Tibial artery (tissue), 4 donors: ENCODE measurements at regions not wholly inside any gene's neighbourhood (a gene's known extent, or its start where the extent isn't known, plus 50 kb on each side); places are given as distances from the start of the nearest gene placed in this dataset.

Experiments used
- DNase-seq, 2 donors: peaks; one replicate each; pipeline ENCODE4 v3.0.0-alpha.2; 2019
- H3K27ac ChIP-seq, 2 donors: fragments of 200-600 bp; sonication (generic) in 1 of 2; 1 replicate in 1 of 2; 2 replicates in 1 of 2; pipeline ENCODE4 v1.5.1; 2018 to 2019; ENCODE audit warnings: mild to moderate bottlenecking in 1 of 2
- H3K27me3 ChIP-seq, 2 donors: fragments of 200-600 bp; sonication (generic) in 1 of 2; one replicate each; pipeline versions ENCODE4 v1.5.1 to v1.6.0; 2016 to 2019
- H3K36me3 ChIP-seq, 3 donors: fragments of 200-600 bp; sonication (generic) in 2 of 3; one replicate each; pipeline ENCODE4 v1.5.1; 2016 to 2019; ENCODE audit warnings: mild to moderate bottlenecking in 2 of 3
- H3K4me1 ChIP-seq, 4 donors: fragments of 200-600 bp; sonication (generic) in 2 of 4; 1 replicate in 3 of 4; 2 replicates in 1 of 4; pipeline ENCODE4 v1.5.1; 2016 to 2019
- H3K4me3 ChIP-seq, 2 donors: fragments of 200-600 bp; sonication (generic) in 1 of 2; 1 replicate in 1 of 2; 2 replicates in 1 of 2; pipeline ENCODE4 v1.5.1; 2018 to 2019; ENCODE audit warnings: mild to moderate bottlenecking in 2 of 2
- H3K9me3 ChIP-seq, 3 donors: fragments of 200-600 bp; sonication (generic) in 1 of 3; one replicate each; pipeline ENCODE4 v1.5.1; 2016 to 2019
- intact Hi-C: fragments of 100-400 bp; cut with DNase I; formaldehyde crosslinking; loops from one replicate; pipeline ENCODE4 v1.15.0; 2023; ENCODE audit warnings: low total_unique reads
- TF ChIP-seq, protein P1 (sequence below), 2 experiments: fragments of 200-600 bp in 1 of 2; fragments of 450-650 bp in 1 of 2; IDR thresholded peaks; one replicate each; pipeline ENCODE4 v1.5.1; 2017 to 2019; ENCODE audit warnings: antibody characterized with exemption in 2 of 2, mild to moderate bottlenecking in 1 of 2, moderate library complexity in 1 of 2

GRCh38 chr12:47601071-47601470, 104.8 kb downstream of the RPAP3 start:
- Histone ChIP-seq H3K36me3 (no peaks in the 10 kb centered on the region), H3K27ac (no peak overlapping the region), H3K4me3 (no peak overlapping the region), H3K27me3 (no peaks in the 10 kb centered on the region), H3K9me3 (no peaks in the 10 kb centered on the region), H3K4me1 (no peaks in the 10 kb centered on the region)
- TF ChIP-seq, protein P1, sequence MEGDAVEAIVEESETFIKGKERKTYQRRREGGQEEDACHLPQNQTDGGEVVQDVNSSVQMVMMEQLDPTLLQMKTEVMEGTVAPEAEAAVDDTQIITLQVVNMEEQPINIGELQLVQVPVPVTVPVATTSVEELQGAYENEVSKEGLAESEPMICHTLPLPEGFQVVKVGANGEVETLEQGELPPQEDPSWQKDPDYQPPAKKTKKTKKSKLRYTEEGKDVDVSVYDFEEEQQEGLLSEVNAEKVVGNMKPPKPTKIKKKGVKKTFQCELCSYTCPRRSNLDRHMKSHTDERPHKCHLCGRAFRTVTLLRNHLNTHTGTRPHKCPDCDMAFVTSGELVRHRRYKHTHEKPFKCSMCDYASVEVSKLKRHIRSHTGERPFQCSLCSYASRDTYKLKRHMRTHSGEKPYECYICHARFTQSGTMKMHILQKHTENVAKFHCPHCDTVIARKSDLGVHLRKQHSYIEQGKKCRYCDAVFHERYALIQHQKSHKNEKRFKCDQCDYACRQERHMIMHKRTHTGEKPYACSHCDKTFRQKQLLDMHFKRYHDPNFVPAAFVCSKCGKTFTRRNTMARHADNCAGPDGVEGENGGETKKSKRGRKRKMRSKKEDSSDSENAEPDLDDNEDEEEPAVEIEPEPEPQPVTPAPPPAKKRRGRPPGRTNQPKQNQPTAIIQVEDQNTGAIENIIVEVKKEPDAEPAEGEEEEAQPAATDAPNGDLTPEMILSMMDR (IDR thresholded peaks at IDR 0.05), result no peak
- no peak for DNase-seq
- intact Hi-C loops, result no loop called here

DNA sequence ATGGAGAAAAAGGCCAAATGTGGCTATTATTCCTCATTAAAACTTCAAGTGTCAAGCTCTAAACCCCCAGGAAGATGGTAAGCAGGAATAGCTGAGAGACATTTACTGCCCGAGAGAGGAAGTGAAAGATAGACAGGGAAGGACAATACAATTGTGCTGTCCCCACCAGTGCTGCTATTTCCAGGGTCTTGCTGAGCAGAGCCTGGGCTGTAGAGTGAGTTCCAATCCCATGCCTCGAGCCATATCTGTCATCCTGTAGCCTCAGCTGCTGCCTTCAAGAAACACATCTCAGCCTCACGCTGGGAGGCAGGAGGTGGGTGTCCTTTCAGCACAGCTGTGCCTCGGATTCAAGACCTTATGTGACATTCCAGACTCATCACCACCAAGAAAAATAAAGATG, 114.0 kb downstream of the RPAP3 start:
- Histone ChIP-seq H3K27ac (no peak overlapping the region), H3K4me1 (peaks cover 0 to 3% (median 0%) of the 10 kb centered on the region in 4 donors), H3K36me3 (no peaks in the 10 kb centered on the region), H3K27me3 (no peaks in the 10 kb centered on the region), H3K9me3 (no peaks in the 10 kb centered on the region), H3K4me3 (no peak overlapping the region)
- intact Hi-C loops, result no loop called here
- no peak for DNase-seq
- TF ChIP-seq, protein P1 (IDR thresholded peaks at IDR 0.05), result no peak

DNA sequence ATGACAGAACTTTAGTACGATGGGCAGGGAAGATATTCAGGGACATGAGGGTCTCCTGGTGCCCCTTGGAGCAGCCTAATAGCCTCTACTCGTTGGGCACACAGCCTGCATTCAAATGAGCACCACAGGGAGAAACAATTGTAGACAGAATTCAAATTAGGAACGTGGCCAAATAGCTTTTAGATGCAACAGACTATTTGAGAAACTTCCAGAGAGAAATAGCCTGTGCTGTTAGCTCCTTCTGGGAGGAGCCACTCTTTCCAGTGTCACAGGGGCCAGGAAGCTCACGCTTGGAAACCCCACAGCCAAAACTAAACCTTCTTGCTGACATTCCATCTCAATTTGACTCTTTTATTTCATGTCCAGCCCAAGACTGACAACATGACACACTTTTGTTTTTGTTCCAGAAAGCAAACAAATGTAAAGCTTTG, 114.5 kb downstream of the RPAP3 start:
- TF ChIP-seq, protein P1 (IDR thresholded peaks at IDR 0.05), result no peak
- no peak for DNase-seq
- H3K36me3 ChIP-seq, result no peaks in the 10 kb centered on the region
- no peak overlapping the region for H3K27ac ChIP-seq
- no peak overlapping the region for H3K4me3 ChIP-seq
- intact Hi-C loops, result no loop called here
- no peaks in the 10 kb centered on the region for H3K27me3 ChIP-seq
- no peaks in the 10 kb centered on the region for H3K9me3 ChIP-seq
- peaks cover 0 to 3% (median 0%) of the 10 kb centered on the region in 4 donors for H3K4me1 ChIP-seq

GRCh38 chr12:47590771-47591360, 115.0 kb downstream of the RPAP3 start:
- DNase-seq, result no peak
- Histone ChIP-seq H3K27me3 (no peaks in the 10 kb centered on the region), H3K27ac (no peak overlapping the region), H3K4me1 (peaks cover 0 to 3% (median 0%) of the 10 kb centered on the region in 4 donors), H3K36me3 (no peaks in the 10 kb centered on the region), H3K4me3 (no peak overlapping the region), H3K9me3 (no peaks in the 10 kb centered on the region)
- TF ChIP-seq, protein P1 (IDR thresholded peaks at IDR 0.05), result no peak
- intact Hi-C loops, result no loop called here

DNA sequence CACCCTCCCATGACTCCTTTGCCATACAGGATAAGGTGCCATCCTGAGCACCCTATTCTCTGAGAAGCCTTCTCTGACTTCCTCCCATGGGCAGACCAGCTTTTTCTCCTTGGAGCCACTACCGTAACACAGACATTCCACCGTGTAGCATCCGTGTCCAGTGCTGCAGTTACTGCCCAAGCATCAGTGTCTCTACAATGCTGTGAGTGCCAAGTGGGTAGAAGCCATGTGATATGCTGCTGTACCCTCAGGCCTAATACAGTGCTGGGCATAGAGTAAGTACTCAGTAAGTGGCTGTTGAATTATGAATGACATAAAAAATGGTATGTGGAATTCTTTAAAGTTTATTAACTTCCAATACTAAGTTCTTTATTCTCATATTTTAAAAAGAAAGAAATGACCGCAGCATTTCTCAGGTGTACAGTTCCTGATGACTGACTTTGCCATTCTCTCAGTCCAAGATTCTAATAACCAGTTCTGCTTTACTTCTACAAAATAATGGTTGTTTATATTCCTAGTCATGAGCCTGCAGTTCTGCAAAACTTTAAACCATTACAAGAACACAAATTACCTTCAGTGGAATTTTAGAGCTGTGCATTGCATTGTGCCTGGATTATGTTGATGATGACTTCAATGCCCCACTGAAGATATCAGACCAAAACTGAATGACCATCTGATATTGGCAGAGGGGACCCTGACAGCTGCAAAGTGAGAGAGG, 118.7 kb downstream of the RPAP3 start:
- Histone ChIP-seq H3K36me3 (no peaks in the 10 kb centered on the region), H3K9me3 (no peaks in the 10 kb centered on the region), H3K4me3 (no peak overlapping the region), H3K4me1 (peaks cover 0 to 3% (median 0%) of the 10 kb centered on the region in 4 donors), H3K27me3 (no peaks in the 10 kb centered on the region), H3K27ac (no peak overlapping the region)
- intact Hi-C loops, result no loop called here
- DNase-seq, result no peak
- TF ChIP-seq, protein P1 (IDR thresholded peaks at IDR 0.05), result no peak
